Fibroblast of lung (primary cell): ENCODE measurements at regions not wholly inside any gene's neighbourhood (a gene's known extent, or its start where the extent isn't known, plus 50 kb on each side); places are given as distances from the start of the nearest gene placed in this dataset.

Source experiments
- CTCF ChIP-seq, 2 donors: IDR thresholded peaks in 1 of 2; conservative IDR thresholded peaks in 1 of 2; 1 replicate in 1 of 2; 2 replicates in 1 of 2; pipeline ENCODE4 v1.5.1; 2011 to 2012; ENCODE audit warnings: low read length in 2 of 2, control low read depth in 1 of 2, inconsistent platforms in 1 of 2, low read depth in 1 of 2, mild to moderate bottlenecking in 1 of 2
- EZH2 ChIP-seq: IDR thresholded peaks from 2 replicates; pipeline ENCODE4 v1.5.1; 2012; ENCODE audit warnings: low read length, control low read depth, mild to moderate bottlenecking; ENCODE audit errors: missing control alignments

- TF ChIP-seq CTCF (conservative IDR thresholded peaks at IDR 0.05 in 1 of 2, IDR thresholded peaks at IDR 0.05 in 1 of 2; ENCODE audit: low read depth in 1 of 2, low read length in 2 of 2) (no peak), EZH2 (no peak)
Measured at GRCh38 chr5:34551911-34552433, 104.2 kb upstream of the RAI14 start.
